Frontal cortex (tissue), 3 donors: ENCODE measurements at regions not wholly inside any gene's neighbourhood (a gene's known extent, or its start where the extent isn't known, plus 50 kb on each side); places are given as distances from the start of the nearest gene placed in this dataset.
"Not testable (repeated sequence)": the region's sequence is repeated elsewhere in the genome, so short reads cannot be mapped to it uniquely, and the experiment has no call there.

Experiments used
- DNase-seq, 2 donors: peaks; one replicate each; pipeline ENCODE4 v3.0.0; 2012; ENCODE audit warnings: low spot score in 2 of 2
- FAIRE-seq: peaks from 2 replicates; lab custom pipeline; 2012; peaks lifted over from hg19 to GRCh38; lab: Jason Lieb, UNC
- donor health status: control.
- donor health status: control.
- donor health status: control.

DNA sequence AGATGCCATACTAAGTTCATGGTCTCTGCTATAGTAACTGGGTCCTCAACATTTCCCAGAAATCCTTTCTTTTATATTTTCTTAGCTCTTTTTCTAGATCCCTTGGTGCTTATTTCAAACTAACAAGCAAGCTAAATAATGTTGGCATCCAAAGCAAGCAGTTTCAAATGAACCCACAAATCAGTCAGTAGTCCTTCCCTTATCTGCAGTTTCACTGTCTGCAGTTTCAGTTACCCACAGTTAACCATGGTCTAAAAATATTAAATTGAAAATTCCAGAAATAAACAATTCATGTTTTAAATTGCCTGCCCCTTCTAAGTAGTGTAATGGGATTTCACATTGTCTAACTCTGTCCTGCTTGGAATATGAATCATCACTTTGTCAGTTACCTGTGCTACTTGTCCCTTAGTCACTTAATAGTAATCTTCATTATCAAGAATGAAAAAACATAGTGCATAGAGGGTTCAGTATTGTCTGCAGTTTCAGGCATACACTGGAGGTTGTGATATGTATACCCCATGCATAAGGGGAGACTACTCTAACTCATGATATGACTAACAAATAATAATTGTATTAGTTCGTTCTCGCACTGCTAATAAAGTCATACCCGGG lies 633.7 kb downstream of the MECOM start:
- no peak for FAIRE-seq
- no peak for DNase-seq

- no peak for DNase-seq
- FAIRE-seq, result no peak
Measured at GRCh38 chr3:169028716-169029115, 634.8 kb downstream of the MECOM start.

DNA sequence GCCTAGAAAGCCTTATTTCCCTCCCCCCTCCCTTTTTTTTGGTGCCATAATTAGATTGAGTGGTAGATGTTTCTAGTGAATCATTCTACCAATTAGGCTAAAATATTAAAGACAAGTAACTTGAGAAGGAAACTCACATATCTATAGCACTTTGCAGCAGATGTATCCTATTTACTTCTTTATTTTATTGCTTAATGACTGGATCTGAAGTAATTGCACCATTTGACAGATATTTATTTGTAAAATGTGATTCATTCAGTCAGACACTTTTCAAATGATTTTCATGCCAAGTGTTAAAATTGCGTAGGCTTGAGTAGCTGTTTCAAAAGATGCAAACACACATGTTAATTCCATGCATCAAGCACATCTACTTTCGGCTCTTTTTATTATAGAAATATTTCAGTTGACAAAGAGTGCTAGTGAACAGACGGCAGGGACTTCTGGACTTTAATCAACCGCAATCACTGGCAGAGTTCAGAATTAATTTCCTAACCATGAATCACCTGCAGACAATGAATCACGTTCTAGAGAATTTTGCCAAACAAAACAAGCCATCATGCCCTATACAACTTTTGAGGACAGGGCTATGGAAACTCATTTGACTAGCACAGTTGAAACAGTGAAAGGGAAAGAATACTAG lies 636.8 kb downstream of the MECOM start:
- DNase-seq, result no peak
- no peak for FAIRE-seq

GRCh38 chr3:169022457-169022856 lies 641.1 kb downstream of the MECOM start:
- no peak for FAIRE-seq
- no peak for DNase-seq

DNA sequence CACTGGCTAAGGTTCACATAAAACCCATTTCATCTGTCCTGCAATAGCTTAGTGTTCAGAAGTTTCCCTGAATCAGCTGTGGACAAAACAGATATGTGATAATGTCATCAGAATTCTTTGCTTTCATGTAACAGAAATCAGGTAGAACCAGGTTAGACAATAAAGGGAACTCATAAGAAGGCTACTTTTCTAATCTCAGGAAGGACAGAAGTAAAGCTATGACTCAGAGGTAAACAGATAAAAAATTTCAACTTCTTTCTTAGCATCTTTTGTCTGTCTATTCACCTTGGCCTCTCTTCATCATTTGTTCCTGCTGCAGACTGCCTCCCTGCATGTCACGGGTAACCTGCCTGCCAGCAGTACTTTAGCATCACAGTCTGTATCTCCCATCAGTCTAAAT lies 643.1 kb downstream of the MECOM start:
- DNase-seq (no peak), FAIRE-seq (no peak)

GRCh38 chr3:169009453-169009852 lies 654.1 kb downstream of the MECOM start:
- DNase-seq (no peak), FAIRE-seq (no peak)

GRCh38 chr3:169008776-169009358 lies 654.6 kb downstream of the MECOM start:
- no peak for DNase-seq
- FAIRE-seq, result no peak

GRCh38 chr3:169007145-169007544 lies 656.4 kb downstream of the MECOM start:
- FAIRE-seq (no peak), DNase-seq (no peak)

GRCh38 chr3:169006398-169006797 lies 657.1 kb downstream of the MECOM start:
- not testable (repeated sequence) for FAIRE-seq, DNase-seq

GRCh38 chr3:169002689-169003088 lies 660.8 kb downstream of the MECOM start:
- DNase-seq (no peak), FAIRE-seq (no peak)

GRCh38 chr3:168998792-168999191 lies 664.7 kb downstream of the MECOM start:
- FAIRE-seq (no peak), DNase-seq (no peak)

GRCh38 chr3:168997488-168997887 lies 666.0 kb downstream of the MECOM start:
- DNase-seq (no peak), FAIRE-seq (no peak)

GRCh38 chr3:168996622-168997021 lies 666.9 kb downstream of the MECOM start:
- no peak for FAIRE-seq
- no peak for DNase-seq

DNA sequence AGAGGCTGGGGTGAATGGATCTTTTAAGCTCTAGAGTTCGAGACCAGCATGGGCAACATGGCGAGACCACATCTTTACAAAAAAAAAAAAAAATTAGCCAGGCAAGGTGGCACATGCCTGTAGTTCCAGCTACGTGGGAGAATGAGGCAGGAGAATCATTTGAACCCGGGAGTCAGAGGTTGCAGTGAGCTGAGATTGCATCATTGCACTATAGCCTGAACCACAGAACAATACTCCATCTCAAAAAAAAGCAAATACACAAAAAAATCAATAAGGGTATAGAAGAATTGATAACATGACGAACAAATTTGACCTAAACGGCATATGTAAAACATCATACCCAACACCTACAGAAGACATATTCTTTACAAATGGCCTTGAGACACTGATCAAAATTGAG lies 668.4 kb downstream of the MECOM start:
- no peak for DNase-seq
- FAIRE-seq, result no peak

- FAIRE-seq, result no peak
- no peak for DNase-seq
Measured at GRCh38 chr3:168991803-168992202, 671.7 kb downstream of the MECOM start.

DNA sequence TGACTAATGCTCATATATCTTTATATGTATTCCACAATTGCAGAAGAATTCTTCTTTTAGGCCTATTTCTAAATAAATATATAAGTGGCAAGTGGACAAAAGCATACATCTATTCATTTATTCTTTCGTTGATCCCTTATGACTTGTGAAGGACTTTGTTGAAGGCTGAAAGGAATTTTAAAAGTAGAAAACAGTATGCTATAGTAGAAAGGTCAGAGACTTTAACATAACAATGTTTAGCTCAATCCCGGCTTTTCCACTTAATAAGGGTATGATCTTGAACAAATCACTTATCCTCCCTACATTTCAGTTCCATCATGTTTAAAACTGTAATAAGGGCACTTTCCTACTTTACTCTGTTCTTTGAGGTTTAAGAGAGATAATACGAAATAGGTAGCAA lies 672.9 kb downstream of the MECOM start:
- FAIRE-seq (no peak), DNase-seq (no peak)

- FAIRE-seq, result no peak
- DNase-seq, result no peak
Measured at GRCh38 chr3:168990134-168990533, 673.4 kb downstream of the MECOM start.

DNA sequence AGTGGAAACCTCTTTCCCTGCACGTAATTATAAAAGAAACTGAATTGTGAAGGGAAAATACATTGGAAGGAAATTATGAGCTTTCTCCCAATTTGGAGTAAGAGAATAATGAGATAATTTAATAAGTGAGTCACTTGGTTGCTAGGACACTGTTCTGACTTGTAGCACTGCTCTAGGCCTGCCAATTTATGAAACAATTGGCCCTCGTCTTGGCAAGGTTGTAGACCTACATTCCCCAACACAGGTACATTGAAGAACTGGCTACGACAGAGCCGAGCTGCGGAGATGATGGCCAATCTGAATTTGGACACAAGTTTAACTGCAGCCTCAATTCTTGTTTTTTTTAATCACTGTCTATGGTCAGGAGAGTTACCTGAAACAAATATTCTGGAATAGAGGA lies 674.1 kb downstream of the MECOM start:
- FAIRE-seq, result no peak

DNA sequence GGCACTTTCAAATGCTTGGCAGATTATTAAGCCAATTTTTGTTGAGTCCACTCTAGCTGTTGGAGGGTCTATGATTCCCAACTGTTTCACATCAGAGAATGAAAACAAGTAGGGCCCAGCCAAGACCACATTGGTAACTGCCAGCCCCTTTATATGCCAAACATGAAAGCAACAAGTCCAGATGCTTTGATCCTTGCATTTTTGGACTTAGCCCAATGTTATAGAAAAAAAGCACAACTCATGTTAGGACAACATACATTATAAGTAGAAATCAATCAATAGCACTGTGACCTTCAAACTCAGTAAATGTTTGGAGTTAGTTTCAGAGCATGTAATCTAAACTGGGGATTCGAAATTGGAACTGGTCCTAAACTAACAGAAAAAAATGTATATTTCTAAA lies 674.7 kb downstream of the MECOM start:
- DNase-seq (no peak), FAIRE-seq (no peak)

More for the DNA sequence above, 674.1 kb downstream of the MECOM start:
- no peak for DNase-seq

DNA sequence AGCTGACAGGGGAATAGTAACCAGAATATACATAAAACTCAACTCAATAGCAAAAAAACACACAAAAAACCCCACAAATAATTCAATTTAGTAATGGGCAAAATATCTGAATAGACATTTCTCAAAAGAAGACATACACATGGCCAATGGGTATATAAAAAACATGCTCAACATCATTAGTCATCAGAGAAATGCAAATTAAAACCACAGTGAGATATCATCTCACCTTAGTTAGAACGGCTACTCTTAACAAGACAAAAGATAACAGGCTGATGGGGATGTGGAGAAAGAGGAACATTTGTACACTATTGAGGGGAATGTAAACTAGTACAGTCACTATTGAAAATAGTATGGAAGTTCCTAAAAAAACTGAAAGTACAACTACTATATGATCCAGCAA lies 678.6 kb downstream of the MECOM start:
- no peak for DNase-seq
- no peak for FAIRE-seq

DNA sequence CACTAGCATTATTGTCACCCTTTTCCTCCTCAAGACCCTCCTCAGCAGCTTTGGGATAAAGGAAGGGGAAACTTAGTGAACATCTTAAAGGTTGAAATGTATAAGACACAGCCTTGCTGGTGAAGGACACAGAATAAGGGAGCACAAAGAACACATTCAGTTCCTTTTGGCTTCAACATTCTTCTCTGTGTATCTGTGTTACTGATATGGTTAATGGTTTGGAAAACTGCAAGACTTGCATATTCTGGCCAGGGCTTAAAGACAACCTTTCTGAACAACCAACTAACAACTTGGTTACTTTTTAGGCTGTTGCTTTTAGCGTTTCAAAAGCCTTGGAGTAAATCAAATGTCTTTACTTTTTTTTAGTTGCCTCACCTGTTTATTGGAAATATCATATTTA lies 680.5 kb downstream of the MECOM start:
- no peak for DNase-seq
- FAIRE-seq, result no peak

DNA sequence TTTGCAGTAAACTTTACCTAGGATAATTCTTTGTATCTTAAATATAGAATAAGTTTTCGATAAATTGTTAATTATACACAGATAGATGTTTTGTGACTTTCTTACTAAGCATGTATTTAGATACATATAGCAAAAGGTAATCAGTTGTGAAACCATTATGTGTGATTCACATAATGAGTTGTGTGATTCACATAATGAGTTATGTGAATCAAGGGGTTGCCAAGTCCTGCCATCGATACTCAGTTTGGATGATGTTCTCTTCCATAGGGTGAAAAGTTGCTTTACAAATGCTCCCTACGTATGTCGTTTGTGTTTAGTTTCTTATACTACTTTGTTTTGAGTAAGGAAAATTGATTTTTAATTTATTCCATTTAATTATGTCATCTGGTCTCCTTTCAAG lies 682.1 kb downstream of the MECOM start:
- FAIRE-seq (no peak), DNase-seq (no peak)
